Activated B cell treated with CpG ODN at 0.5 μM for 24 hours (primary cell): ENCODE measurements at regions not wholly inside any gene's neighbourhood (a gene's known extent, or its start where the extent isn't known, plus 50 kb on each side); places are given as distances from the start of the nearest gene placed in this dataset.

Experiments used
- ATAC-seq: fragments of 200-7000 bp; cut with Tn5 transposase; one replicate; pipeline ENCODE4 v1.10.0; 2021; ENCODE audit warnings: low read depth, mild to moderate bottlenecking, moderate library complexity
- CTCF ChIA-PET: fragments of 350-600 bp; sonication (Branson Sonifier 250); formaldehyde crosslinking; loops from one replicate; lab custom pipeline; 2021; ENCODE audit warnings: antibody characterized with exemption; lab: Charles Lee
- POLR2A ChIA-PET: fragments of 350-600 bp; sonication (Branson Sonifier 250); formaldehyde crosslinking; loops from one replicate; lab custom pipeline; 2021; ENCODE audit warnings: antibody characterized with exemption; lab: Charles Lee
- DNase-seq: peaks from one replicate; pipeline ENCODE4 v3.0.0; 2022
- H3K27ac Mint-ChIP-seq: one replicate; pipeline ENCODE4 v1.8.0; 2020; ENCODE audit warnings: mixed read lengths
- H3K27me3 Mint-ChIP-seq: one replicate; pipeline ENCODE4 v1.8.0; 2021; ENCODE audit warnings: mixed read lengths
- H3K36me3 Mint-ChIP-seq: one replicate; pipeline ENCODE4 v1.8.0; 2021; ENCODE audit warnings: low read depth, mixed read lengths
- H3K4me1 Mint-ChIP-seq: one replicate; pipeline ENCODE4 v1.8.0; 2021; ENCODE audit warnings: mixed read lengths
- H3K4me3 Mint-ChIP-seq: one replicate; pipeline ENCODE4 v1.8.0; 2020; ENCODE audit warnings: mild to moderate bottlenecking, mixed read lengths
- H3K9me3 Mint-ChIP-seq: one replicate; pipeline ENCODE4 v1.8.0; 2020; ENCODE audit warnings: mixed read lengths
- CTCF ChIP-seq: fragments of 200-600 bp; IDR thresholded peaks from one replicate; pipeline ENCODE4 v1.8.0; 2022; ENCODE audit warnings: antibody characterized with exemption, mild to moderate bottlenecking
- intact Hi-C: fragments of 100-400 bp; cut with micrococcal nuclease; formaldehyde crosslinking; loops from one replicate; pipeline ENCODE4 v1.15.1; 2024

DNA sequence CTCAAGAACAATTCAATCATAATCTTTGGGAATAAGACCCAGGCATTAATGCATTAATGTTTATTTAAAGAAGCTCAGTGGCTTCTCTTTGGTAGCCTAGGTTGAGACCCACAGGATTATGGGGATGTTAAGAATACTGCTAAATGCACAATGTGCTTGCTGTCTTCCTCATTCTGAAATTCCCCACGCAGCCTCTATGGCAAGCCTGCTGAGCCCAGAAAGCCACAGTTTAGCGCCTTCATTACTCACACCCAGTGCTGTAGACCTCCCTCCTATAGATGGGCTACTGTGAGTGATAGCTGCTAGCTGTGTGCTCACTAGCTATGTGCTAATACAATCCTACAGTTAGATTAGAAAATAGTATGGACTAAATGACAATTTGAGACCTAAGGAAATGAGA, 90.6 kb downstream of the TNFSF13B start:
- H3K4me3 Mint-ChIP-seq = no peak overlapping the region
- ChIA-PET POLR2A (no interaction called here), CTCF (no interaction called here)
- H3K27ac Mint-ChIP-seq = no peak overlapping the region
- no peaks in the 10 kb centered on the region for H3K36me3 Mint-ChIP-seq
- no peak for DNase-seq
- no peaks in the 10 kb centered on the region for H3K9me3 Mint-ChIP-seq
- H3K4me1 Mint-ChIP-seq = no peaks in the 10 kb centered on the region
- intact Hi-C loops = no loop called here
- TF ChIP-seq CTCF = no peak
- no peak for ATAC-seq
- H3K27me3 Mint-ChIP-seq = peaks cover 4% of the 10 kb centered on the region

DNA sequence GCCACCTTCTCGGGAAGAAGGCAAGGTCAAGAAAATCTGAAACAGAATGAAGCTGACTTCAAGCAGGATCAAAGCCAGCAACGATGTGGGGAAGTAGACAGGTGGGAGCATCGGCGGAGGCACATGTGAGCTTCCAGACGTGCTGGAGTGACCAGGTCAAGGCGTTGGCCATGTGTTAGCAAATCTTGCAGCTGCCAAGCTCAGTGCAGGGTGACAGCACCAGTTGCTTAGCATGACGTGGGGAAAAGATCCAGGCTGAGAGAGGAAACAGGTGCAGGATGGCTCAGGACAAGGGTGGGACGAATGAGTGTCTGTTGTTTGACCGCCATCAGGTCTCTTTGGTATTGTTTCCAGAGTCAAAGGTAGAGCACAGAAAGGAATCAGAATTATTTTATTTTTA, 92.3 kb downstream of the TNFSF13B start:
- H3K9me3 Mint-ChIP-seq = no peaks in the 10 kb centered on the region
- H3K4me3 Mint-ChIP-seq = no peak overlapping the region
- CTCF ChIA-PET = no interaction called here
- H3K27me3 Mint-ChIP-seq = peaks cover 4% of the 10 kb centered on the region
- POLR2A ChIA-PET = no interaction called here
- no peaks in the 10 kb centered on the region for H3K4me1 Mint-ChIP-seq
- intact Hi-C loops = no loop called here
- ATAC-seq = no peak
- no peak overlapping the region for H3K27ac Mint-ChIP-seq
- no peak for TF ChIP-seq CTCF
- no peak for DNase-seq
- no peaks in the 10 kb centered on the region for H3K36me3 Mint-ChIP-seq

DNA sequence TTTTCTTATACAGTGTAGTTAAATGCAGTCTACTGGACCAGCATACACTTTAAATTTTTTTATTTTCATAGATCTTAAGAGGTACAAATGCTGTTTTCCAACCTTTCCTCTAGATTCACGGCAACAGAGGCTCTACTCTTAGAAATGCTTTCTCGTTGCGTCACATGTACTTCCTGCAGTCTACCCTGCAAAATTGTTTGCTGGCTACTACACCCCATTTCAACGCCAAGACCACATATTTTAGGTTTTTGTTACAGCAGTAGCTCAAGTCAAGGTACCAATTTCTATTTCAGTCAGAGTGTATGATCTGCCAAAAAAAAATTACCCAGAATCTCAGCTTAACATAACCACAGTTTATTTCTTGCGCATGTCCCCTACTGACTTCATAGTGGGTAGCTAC, 94.1 kb downstream of the TNFSF13B start:
- intact Hi-C loops = no loop called here
- Mint-ChIP-seq H3K36me3 (no peaks in the 10 kb centered on the region), H3K4me3 (no peak overlapping the region), H3K4me1 (no peaks in the 10 kb centered on the region), H3K9me3 (peaks cover 2% of the 10 kb centered on the region), H3K27ac (no peak overlapping the region), H3K27me3 (peaks cover 4% of the 10 kb centered on the region)
- no peak for TF ChIP-seq CTCF
- ChIA-PET POLR2A (no interaction called here), CTCF (no interaction called here)
- ATAC-seq = no peak
- no peak for DNase-seq

DNA sequence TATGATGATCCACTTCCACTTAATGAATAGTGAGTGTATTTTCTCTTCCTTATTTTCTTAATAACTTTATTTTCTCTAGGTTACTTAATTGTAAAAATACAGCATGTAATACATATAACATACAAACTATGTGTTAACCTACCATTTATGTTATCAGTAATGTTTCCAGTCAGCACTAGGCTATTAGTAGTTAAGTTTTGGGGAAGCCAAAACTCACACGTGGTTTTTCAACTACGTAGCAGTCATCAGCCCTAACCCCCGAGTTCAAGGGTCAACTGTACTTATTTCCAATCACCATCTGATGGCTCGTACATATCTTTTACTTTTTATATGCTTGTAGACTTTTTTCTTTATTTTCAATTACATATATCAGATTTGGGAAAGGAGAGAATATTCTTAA, 95.7 kb downstream of the TNFSF13B start:
- Mint-ChIP-seq H3K36me3 (no peaks in the 10 kb centered on the region), H3K4me1 (no peaks in the 10 kb centered on the region), H3K9me3 (peaks cover 3% of the 10 kb centered on the region), H3K27me3 (peaks cover 4% of the 10 kb centered on the region), H3K27ac (no peak overlapping the region), H3K4me3 (no peak overlapping the region)
- TF ChIP-seq CTCF = no peak
- intact Hi-C loops = no loop called here
- POLR2A ChIA-PET = no interaction called here
- ATAC-seq (no peak), DNase-seq (no peak)
- CTCF ChIA-PET = no interaction called here

- intact Hi-C loops = no loop called here
- Mint-ChIP-seq H3K27ac (no peak overlapping the region), H3K36me3 (no peaks in the 10 kb centered on the region), H3K4me1 (no peaks in the 10 kb centered on the region), H3K9me3 (peaks cover 3% of the 10 kb centered on the region), H3K27me3 (no peaks in the 10 kb centered on the region), H3K4me3 (no peak overlapping the region)
- POLR2A ChIA-PET = no interaction called here
- CTCF ChIA-PET = no interaction called here
- TF ChIP-seq CTCF = no peak
- ATAC-seq (no peak), DNase-seq (no peak)
Observed at GRCh38 chr13:108368250-108368905, 98.9 kb downstream of the TNFSF13B start.
